ENCODE measurements at regions not wholly inside any gene's neighbourhood (a gene's known extent, or its start where the extent isn't known, plus 50 kb on each side); places are given as distances from the start of the nearest gene placed in this dataset.

DNA sequence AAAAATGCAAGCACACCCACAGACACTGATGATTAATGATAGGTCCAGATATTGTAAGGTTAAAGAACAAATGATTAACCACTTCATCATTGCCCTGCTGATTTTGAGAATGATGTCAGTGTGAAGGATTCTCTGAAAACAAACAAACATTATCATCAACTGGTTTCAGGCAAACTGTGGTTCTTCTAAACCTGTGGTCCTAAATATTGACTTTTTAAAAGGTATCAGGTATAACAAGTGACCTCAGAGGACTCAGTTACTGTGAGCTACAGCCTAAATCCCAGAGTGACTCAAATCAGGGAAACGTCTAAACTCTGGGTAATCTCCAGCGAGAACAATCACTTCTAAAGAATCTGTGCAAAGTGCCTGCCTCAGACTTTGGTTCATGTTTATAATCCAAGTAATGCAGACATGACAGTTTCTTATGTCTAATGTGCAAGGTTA lies 172.3 kb upstream of the CDH6 start:
- TF ChIP-seq CTCF (IDR thresholded peaks at IDR 0.05): no peak
- TF ChIP-seq ZFX (IDR thresholded peaks at IDR 0.05; ENCODE audit: borderline replicate concordance): no peak
